Suppressor macrophage treated with lipopolysaccharide for 4 hours (primary cell): ENCODE measurements at regions not wholly inside any gene's neighbourhood (a gene's known extent, or its start where the extent isn't known, plus 50 kb on each side); places are given as distances from the start of the nearest gene placed in this dataset.
A peak's percentile ranks its signal among the peaks of the same experiment; 100 is the strongest.

ENCODE experiments used
- DNase-seq: peaks from one replicate; pipeline ENCODE4 v3.0.0-alpha.2; 2020

DNA sequence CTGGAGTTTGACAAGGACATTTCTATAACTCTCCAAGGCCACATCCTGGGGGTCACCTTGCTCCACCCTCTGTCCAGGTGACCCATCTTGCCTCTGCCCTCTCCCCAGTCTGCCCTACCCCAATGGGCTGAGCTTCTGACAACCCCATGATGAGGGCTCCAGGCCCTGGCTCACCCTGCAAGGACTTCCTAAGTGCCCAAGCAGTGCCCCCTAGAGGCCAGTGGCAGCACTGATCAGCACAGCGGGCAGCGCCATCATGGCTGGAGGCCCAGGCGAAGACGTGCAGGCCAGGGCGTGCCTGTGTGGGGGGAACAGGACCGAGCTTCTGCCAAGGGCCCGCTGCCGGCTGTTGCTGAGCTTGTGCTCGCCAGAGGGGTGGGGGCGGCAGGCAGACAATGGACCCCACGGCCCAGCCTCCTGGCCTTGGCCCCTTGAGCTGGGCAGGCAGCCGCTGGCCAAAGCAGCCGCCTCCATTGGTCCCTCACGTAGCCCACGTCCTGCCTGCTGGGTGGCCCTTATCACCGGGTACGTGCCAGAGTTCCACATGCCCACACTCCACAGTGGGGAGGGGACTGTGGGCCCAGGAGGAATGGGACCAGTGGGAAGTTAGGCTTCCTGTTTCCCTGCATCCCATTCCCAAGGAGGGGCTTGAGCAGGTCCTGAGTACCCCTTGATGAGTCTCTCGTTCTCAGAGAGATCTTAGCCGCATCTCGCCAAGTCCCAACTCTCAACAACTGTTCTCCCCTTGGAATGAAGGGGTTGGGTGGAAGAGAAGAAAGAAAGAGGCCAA, 64.3 kb downstream of the MRPL14 start:
- DNase-seq, result peak; percentile 64

DNA sequence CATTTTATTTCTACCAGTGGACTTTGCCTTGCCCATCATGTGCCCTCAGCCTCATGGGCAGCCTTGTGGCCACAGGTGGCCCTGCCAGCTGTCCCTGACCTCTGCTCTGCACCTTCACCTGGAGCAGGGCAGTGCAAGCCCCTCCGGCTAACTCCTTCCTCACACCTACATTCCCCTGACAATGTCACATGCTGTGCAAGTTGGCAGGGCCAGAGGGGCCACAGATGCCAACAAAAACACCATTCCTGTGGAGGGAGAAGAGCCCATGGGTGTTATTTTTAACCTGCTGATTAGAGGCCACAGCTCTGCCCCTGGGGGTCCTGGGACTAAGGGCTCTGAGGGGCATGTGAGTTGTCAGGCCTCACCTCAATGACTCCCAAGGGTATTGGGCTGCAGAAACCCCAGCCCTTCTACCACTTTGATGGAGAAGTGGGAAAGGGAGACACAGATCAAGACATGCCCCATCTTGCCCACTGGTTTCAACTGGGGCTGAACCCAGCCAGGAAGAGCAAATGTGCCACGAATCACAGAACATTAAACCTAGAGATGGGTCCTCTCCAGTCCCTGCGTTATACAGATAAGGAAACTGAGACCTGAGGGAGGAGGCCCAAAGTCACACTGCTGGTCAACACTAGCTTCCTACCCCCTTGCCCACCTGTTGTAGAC, 65.0 kb downstream of the MRPL14 start:
- no peak for DNase-seq

DNA sequence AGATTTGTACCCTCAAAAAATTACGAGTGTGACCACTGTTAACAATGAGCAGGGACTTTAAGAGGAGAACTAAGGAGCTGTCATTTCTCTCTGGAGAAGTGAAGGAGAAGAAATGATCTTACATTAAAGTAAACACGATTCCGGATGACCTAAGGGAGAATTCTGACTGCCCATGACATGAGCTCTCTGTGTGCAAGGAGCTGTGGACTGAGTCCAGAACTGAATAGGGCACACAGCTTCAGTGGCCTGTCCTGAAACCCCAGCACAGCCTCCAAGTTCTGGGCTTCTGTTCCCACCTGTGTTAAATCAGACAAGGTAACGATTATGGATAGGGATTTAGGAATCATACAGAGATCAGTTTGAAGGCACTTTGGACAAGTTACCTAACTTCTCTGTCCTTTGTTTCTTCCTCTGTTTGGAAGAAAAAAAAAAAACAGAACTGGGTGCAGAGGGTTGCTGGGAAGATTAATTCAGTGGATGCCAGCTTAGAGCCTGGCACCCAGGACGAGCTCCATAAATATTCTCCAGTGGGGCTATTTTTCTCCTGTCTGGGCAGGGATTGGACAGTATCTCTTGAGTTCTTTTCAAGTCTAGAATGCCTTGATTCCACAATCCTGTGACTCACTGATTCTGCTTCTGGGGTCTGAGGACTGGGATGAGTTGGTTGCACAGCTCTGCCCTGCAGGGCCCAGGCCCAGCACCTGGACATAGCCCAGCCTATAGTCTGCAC, 65.7 kb downstream of the MRPL14 start:
- DNase-seq, result no peak

DNA sequence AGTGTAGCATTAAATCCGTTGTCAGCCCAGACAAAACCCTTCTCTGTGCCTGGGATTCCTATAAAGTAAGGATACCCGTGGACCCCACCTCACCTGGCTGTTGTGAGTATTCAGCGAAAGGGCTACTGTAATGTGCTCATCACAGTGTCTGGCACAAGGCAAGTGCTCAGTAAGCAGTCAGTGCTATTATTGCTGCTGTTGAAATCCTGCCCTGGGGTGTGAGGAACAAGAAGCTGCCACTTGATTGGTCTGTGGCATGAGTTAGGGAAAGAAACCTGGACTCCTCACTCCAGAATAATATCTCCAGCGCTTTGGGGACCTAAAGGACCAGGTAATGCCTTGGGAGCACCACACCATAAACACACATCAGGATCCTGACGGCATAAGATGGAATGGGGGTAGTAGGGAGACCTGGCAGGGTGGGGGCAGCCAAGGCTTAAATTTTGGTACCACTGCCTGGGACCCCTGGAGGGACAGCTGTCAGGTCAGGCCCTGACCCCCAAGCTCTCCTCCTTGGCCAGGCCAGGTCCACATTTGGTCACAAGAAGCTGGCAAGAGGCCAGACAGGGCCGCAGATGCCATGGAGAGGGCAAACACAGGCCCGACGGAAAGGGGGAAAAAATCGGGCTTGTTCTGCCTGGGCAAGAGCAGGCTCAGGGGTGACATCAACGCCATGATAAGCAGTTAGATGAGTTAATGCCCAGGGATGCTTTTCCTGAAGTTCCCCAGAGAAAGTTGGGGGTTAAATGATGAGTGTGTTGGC, 66.5 kb downstream of the MRPL14 start:
- DNase-seq, result no peak

DNA sequence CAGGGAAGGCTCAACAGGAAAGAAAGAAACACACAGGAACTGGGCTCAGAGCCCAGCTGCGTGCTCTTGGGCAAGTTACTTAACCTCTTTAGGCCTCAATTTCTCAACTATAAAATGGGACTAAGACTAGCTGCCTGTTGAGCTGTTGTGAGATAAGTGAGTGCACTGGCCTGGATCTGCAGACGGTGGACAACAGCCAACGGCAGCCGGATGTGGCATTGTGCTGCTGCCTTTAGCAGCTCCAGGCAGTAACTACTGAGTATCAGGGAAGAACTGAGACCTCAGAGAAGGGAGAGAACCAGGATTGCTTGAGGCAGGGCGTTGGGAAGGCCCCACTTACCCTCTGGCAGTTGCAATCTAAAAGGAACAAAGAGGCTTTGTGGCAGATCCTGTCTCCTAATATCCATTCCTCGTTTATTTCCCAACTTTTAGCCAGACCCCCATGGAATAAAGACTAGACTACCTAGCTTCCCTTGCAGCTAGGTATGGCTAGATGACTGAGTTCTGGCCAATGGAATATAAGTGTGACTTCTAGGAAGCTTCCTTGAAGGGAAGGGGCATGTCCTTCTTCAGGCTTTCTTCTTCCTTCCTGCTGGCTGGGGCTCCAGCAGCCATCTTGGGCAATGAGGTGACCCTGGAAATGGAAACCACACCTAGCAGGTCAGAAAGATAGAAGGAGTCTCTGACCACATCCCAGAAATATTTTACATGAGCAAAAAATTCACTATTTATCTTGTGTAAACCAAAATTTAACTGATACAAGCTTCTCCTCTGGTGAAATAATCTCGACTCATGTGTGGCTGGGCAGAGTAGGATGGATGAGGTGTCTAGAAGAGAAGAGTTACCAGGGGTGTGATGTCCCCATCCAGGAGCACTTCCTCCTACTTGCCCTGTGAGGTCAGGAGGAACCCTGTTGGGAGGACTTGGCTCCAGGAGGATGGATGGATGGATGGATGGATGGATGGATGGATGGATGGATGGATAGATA, 67.6 kb downstream of the MRPL14 start:
- DNase-seq, result peak; percentile 62

DNA sequence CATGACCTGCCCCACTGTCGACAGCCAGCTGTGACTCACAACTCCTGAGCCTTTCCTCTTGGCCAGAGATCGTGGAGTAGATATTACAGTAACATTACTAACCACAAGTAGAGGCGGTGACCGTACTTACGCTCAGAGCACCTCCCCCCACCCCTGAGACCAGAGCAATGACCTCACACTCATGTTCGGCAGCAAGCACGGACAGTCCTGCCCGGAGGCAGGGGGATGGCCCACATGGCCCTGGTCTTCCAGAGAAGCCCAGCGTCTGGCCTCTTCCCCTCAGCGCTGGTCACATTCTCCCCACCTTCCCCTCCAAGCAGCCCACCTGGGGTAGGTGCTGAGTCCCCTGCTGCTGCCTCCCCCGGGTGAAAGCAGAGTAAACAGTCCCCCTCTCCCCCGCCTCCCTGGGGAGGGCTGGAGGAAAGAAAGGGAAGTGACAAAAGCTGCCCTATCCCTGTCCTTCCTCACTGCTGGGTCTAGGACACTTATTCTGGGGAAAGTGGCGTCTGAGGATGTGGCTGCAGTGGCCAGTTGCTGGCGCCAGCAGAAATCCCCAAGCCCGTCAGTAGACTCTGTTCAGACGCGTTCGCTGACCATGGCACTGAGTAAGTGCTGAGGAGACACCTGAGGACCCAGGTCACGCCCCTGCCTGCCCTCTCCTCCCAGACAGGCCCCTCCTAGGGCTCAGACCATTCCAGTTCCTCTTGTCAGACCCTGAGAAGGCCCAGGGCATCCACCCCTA, 68.5 kb downstream of the MRPL14 start:
- peak; percentile 98 for DNase-seq

DNA sequence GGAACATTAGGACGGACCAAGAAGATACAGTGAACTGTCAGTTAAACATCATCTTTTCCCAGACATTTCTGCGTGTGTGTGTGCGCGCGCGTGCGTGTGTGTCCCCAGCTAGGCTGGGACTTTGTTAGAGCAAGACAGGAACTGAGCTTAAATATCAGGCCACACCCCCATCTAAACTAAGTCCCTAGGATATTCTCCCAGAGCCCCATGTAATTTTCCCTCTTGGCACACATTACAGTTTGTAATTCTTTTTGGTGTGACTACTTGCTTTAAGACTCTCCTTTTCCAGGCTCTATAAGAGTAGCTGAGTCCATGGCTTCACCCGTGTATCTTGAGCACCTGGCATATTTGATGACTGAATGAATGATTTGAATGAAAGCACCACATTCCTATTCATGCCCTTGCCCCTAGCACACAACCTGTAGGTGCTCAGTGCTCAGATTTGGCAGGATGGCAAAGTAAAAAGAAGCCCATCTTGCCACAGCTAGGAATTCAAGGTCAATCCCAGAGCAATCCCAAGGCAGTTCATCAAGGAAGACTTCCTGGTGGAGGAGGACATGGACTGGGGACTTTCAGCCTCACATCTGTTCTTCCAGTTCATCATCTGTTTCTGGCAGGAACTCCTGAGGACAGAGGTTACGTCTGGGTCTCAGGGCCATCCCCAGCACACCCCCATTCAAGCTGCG, 69.2 kb downstream of the MRPL14 start:
- no peak for DNase-seq

DNA sequence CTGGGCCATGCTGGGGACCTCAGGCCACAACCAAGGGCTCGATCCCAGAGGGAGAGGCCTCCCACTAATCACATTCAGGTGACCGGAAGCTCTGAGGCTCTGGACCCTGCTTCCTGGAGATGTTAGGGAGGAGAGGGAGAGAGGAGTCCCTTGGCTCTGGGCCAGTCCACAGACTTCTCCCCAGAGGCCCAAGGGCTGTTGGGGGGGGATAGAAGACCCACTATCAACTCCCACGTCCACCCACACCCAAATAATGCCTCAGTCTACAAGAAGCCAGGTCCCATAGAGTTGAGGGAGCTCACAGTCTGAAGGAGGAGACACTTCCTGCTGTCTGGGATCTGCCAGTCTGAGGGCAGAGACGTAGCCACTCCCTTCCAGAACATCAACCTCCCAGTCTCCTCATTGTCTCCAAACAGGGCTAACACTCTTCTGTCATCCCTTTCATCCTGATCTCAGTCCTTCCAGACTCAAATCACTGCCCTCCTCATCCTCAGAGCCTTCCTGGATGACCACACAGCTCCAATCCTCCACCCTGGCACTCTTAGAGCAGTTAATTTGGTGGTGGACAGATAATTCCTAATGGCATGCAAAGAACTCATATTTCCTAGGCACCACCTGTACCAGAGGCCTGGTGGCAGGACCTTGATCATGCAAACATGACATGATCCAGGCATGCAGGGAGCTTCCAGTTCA, 69.9 kb downstream of the MRPL14 start:
- no peak for DNase-seq

DNA sequence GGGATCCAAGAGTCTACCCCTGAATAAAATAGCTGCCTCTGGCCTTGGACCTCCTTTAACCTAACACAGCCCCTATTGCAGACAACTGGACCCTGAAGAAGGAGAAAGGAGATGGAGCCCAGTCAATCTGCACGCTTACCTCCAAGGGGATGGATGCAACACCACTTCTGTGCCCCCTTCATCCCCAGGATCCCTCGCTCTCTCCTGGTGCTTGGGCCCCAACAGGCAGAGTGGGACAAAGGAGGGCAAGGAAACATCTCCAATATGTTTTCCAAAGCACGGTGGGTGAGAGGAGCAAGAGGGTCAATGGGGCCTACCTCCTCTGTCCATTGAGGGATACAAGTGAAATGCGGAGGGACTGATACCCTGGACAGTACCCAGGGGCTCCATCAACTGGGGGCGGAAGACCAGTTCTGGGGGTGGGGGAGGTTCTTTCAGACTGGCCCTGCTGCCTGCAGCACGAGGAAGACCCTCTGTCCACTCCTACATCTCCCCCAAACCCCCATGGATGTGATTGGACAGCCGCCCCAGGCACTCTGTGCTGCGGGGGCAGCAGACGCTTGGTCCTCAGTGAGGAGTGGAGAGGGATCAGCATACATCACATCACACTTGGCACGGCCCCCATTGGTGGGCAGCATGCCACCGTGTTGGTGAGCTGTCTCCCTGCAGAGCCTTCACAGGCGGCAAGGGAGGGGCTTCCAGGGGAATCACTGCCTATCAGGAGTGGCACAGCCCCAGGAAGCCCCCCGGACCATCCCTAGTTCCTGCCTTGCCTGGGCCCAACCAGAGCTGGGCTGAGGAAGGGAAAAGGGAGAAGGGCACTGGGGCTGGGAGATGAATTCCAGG, 70.6 kb downstream of the MRPL14 start:
- DNase-seq, result no peak

DNA sequence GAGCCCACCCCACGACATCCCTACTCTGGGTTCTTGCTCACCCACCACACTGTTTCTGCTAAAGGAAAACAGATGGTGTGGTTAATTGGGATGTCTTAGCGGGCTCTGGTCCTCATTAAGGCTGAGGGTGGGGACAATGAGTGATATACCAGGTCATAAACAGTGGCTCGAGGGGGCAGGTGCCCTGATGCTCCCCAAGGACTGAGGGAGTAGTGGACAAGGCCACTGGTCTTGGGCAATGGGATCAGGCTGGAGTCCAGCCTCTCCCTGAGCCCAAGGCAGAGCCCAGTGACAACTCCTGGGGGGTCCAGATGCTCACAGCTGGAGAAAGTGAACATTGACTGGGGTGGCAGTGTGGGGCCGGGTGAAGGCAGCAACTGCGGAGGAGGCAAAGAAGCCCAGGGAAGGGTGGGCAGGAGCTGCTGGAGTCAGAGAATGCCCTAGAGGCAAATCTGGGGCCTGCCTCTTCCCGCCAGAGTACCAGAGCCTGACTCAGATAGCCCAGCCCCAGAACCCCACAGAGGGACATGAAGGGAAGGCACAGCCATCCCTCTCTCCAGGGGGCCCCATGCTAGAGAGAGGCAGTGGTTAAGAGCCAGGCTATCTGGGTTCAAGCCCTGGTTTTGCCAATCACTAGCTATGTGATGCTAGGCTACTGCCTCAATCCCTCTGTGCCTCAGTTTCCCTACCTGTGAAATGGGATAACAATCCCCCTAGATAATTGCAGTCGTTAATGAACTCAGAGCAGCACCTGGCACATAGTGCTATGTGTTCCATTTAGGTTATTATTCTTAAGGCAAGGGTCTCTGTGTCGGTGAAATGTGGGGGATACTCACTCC, 72.3 kb downstream of the MRPL14 start:
- no peak for DNase-seq

DNA sequence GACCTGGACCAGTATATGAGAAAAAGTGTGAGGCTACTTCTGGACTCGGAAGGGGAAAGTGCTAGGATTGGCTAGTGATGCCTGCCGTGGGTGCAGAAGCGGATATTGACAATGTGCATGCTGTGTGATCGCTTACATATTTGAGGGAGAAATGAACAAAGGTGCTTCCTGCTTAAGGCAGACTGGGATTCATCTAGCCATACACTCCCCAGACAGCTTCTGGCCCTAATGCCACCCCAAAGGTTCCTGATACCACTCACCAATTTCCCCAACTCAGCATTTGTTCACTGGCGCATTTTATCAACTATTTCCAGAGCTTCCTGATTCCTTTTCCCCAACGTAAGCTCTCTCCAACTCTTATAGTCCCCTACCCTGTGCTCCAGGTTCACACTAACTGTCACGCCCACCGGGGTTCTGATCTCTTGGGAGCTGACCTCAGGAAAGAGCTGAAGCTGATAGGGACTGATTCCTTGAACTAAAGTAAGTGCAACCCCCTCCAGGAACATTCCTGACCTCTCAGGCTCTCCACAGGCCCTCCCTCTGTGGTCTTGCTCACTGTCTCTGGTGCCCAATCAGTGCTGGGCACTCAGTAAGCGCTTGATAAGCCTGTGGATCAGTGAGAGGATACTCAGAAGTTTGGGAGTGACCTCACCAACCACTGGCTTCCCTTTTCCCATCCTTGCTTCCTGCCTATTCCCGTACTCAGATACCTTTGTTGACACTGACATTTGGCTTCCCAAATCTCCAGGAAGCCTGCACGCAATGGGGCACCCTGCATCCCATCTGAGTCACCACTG, 73.3 kb downstream of the MRPL14 start:
- DNase-seq, result peak; percentile 72

DNA sequence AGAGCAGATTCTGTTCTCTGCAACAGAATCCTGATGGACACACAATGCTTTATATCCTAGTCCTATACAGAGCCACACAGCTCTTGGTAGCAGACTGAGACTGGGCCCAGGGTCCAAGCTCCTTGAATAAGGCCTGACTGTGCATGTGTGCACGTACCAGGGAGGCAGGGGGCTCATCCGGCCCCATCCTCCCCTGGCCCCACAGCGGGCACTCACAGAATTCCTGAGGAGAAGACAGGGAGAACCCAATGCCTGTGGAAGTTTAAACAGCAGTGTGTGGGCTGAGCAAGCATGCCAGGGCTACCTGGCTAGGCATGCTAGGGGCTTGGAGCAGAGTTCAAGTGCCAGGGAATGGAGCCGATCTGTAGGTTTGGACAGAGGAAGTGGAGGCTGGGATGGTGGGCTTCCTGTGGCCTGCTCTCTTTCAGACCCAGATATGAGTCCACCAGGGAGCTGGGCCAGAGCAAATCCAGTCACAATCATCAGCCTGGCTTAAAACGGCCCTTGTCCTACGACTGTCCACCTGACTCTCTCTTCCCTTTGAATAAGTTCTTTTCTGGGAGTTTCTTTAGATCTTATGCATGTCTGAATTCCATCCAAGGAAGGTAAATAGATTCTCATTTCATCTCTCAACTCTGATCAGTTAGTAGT, 74.0 kb downstream of the MRPL14 start:
- DNase-seq, result no peak

DNA sequence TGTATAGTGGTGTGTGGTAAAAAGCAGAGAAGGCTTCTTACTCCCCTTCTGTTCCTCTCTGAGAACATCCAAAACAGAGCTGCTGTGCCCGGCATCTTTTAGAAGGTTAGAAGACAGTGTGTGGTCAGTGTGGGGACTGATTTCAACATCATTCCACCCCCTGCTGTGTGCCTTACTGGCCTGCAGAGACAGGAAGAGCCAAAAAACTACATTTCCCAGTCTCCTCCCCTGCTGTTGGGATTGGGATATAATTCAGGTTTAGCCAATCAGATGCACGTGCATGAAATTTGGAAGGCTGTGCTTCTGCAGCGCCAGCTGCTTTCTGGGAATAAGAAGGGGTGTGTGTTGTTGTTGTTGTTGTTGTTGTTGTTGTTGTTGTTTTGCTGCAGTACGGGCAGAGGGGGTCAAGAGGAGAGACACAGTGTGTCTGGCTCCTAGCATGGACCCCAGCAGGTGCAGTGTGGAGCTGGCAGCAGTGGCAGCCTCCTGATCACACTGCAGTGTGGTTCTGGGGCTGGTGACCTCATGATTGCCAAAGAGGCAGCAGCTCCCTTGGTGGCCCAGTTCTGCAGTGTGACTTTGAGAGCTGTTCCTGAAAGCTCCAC, 74.7 kb downstream of the MRPL14 start:
- peak; percentile 81 for DNase-seq

DNA sequence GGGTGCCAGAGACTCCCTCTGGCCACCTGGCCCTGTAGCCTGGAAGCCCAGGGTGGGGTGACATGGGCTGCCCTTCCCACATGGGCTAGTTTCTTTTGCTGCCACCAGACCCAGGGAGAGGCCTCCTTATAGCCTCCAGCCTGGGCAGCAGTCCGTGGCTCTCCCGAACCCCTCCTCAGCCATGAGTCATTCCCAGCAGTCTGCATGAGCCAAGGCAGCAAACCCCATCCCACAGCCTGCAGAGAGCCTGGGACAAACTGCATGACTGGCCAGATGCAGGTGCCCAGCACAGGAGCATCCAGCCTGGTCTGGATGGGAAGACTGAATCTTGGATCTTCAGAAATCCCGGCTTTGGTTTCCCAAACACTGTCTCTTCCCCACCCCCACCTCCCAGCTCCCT, 75.7 kb downstream of the MRPL14 start:
- no peak for DNase-seq

DNA sequence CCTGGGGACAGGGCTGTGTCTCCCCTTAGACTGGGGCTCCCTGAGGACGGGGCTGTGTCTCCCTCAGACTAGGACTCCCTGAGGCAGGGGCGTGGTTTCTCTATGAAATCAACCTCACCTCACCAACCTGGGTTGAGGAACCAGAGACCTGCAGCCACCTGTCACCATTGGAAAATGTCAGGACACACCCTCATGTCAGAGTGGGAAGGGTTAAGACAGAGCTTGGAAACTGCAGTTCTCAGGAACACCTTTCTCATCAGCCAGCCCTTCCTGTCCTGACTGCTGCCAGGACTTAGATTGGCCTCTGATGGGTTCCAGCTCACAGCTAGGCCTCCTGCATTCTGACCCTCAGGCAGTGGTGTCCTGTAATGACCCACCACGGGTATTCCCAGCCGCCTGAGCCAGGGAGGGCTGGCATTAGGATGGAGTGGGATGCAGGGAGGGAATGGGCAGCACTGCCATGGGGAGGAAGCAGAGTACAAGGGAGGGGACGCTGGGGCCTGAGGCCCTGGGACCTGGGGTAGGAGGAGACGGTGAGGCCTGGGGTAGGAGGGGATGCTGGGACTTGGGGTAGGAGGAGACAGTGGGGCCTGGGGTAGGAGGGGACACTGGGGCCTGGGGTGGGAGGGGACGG, 76.3 kb downstream of the MRPL14 start:
- no peak for DNase-seq
